ENCODE measurements at regions not wholly inside any gene's neighbourhood (a gene's known extent, or its start where the extent isn't known, plus 50 kb on each side); places are given as distances from the start of the nearest gene placed in this dataset.

DNA sequence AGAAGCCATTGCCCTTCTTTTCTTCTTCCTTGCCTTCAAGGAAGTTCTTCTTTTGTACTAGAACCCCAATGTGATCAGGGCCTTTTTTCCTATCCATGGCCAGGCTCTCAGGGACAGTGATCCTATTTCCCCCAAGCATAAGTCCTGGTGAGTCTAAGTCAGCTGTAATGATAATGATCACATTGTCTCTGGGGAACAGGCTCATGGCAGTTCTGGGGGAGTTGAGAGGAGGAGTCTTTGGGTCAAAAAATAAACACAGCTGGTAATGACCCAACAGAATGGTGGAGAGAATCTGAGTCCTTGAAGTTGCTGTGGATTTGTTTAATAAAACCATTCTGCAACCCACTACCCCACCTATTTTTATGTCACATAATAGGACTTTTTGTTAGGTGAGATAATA is 96.6 kb downstream of the SOCS6 start:
- TF ChIP-seq POLR2A (IDR thresholded peaks at IDR 0.05; ENCODE audit: low read length) (no peak), RFX5 (IDR thresholded peaks at IDR 0.05) (no peak), RAD21 (conservative IDR thresholded peaks at IDR 0.05 in 1 of 2, IDR thresholded peaks at IDR 0.05 in 1 of 2) (no peak)
- TF ChIP-seq, protein P1, sequence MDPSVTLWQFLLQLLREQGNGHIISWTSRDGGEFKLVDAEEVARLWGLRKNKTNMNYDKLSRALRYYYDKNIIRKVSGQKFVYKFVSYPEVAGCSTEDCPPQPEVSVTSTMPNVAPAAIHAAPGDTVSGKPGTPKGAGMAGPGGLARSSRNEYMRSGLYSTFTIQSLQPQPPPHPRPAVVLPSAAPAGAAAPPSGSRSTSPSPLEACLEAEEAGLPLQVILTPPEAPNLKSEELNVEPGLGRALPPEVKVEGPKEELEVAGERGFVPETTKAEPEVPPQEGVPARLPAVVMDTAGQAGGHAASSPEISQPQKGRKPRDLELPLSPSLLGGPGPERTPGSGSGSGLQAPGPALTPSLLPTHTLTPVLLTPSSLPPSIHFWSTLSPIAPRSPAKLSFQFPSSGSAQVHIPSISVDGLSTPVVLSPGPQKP (IDR thresholded peaks at IDR 0.05; ENCODE audit: low read depth, low read length) = no peak
- TF ChIP-seq, protein P2, sequence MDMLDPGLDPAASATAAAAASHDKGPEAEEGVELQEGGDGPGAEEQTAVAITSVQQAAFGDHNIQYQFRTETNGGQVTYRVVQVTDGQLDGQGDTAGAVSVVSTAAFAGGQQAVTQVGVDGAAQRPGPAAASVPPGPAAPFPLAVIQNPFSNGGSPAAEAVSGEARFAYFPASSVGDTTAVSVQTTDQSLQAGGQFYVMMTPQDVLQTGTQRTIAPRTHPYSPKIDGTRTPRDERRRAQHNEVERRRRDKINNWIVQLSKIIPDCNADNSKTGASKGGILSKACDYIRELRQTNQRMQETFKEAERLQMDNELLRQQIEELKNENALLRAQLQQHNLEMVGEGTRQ (IDR thresholded peaks at IDR 0.05) = no peak
- TF ChIP-seq, protein P3, sequence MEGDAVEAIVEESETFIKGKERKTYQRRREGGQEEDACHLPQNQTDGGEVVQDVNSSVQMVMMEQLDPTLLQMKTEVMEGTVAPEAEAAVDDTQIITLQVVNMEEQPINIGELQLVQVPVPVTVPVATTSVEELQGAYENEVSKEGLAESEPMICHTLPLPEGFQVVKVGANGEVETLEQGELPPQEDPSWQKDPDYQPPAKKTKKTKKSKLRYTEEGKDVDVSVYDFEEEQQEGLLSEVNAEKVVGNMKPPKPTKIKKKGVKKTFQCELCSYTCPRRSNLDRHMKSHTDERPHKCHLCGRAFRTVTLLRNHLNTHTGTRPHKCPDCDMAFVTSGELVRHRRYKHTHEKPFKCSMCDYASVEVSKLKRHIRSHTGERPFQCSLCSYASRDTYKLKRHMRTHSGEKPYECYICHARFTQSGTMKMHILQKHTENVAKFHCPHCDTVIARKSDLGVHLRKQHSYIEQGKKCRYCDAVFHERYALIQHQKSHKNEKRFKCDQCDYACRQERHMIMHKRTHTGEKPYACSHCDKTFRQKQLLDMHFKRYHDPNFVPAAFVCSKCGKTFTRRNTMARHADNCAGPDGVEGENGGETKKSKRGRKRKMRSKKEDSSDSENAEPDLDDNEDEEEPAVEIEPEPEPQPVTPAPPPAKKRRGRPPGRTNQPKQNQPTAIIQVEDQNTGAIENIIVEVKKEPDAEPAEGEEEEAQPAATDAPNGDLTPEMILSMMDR (IDR thresholded peaks at IDR 0.05) = no peak
